ENCODE measurements at regions not wholly inside any gene's neighbourhood (a gene's known extent, or its start where the extent isn't known, plus 50 kb on each side); places are given as distances from the start of the nearest gene placed in this dataset.

GRCh38 chr1:218837051-218837450 is 336.6 kb upstream of the LYPLAL1 start:
- no peak overlapping the region for H3K27ac Mint-ChIP-seq
- no peak for TF ChIP-seq CTCF (IDR thresholded peaks at IDR 0.05)
- ATAC-seq (no peak), DNase-seq (no peak)
- POLR2A ChIA-PET = no interaction called here
- H3K36me3 Mint-ChIP-seq (ENCODE audit: low read depth) = no peaks in the 10 kb centered on the region
- H3K4me3 Mint-ChIP-seq = no peak overlapping the region
- no peaks in the 10 kb centered on the region for H3K27me3 Mint-ChIP-seq
- CTCF ChIA-PET = no interaction called here
- H3K4me1 Mint-ChIP-seq (ENCODE audit: low read depth) = no peaks in the 10 kb centered on the region
- peaks cover 1% of the 10 kb centered on the region for H3K9me3 Mint-ChIP-seq
- intact Hi-C loops (cut with micrococcal nuclease) = no loop called here

- CTCF ChIA-PET = no interaction called here
- POLR2A ChIA-PET = no interaction called here
- Mint-ChIP-seq H3K4me1 (ENCODE audit: low read depth) (no peaks in the 10 kb centered on the region), H3K27me3 (no peaks in the 10 kb centered on the region), H3K9me3 (peaks cover 6% of the 10 kb centered on the region), H3K27ac (no peak overlapping the region), H3K36me3 (ENCODE audit: low read depth) (no peaks in the 10 kb centered on the region), H3K4me3 (no peak overlapping the region)
- no peak for TF ChIP-seq CTCF (IDR thresholded peaks at IDR 0.05)
- ATAC-seq = no peak
- no peak for DNase-seq
- intact Hi-C loops (cut with micrococcal nuclease) = no loop called here
Measured at GRCh38 chr1:218845589-218845988, 328.1 kb upstream of the LYPLAL1 start.

- Mint-ChIP-seq H3K36me3 (ENCODE audit: low read depth) (no peaks in the 10 kb centered on the region), H3K27ac (no peak overlapping the region), H3K4me1 (ENCODE audit: low read depth) (no peaks in the 10 kb centered on the region), H3K9me3 (peaks cover 6% of the 10 kb centered on the region), H3K4me3 (no peak overlapping the region), H3K27me3 (no peaks in the 10 kb centered on the region)
- DNase-seq (no peak), ATAC-seq (no peak)
- TF ChIP-seq CTCF (IDR thresholded peaks at IDR 0.05) = no peak
- ChIA-PET CTCF (no interaction called here), POLR2A (no interaction called here)
- intact Hi-C loops (cut with micrococcal nuclease) = no loop called here
Measured at GRCh38 chr1:218846181-218846580, 327.5 kb upstream of the LYPLAL1 start.

DNA sequence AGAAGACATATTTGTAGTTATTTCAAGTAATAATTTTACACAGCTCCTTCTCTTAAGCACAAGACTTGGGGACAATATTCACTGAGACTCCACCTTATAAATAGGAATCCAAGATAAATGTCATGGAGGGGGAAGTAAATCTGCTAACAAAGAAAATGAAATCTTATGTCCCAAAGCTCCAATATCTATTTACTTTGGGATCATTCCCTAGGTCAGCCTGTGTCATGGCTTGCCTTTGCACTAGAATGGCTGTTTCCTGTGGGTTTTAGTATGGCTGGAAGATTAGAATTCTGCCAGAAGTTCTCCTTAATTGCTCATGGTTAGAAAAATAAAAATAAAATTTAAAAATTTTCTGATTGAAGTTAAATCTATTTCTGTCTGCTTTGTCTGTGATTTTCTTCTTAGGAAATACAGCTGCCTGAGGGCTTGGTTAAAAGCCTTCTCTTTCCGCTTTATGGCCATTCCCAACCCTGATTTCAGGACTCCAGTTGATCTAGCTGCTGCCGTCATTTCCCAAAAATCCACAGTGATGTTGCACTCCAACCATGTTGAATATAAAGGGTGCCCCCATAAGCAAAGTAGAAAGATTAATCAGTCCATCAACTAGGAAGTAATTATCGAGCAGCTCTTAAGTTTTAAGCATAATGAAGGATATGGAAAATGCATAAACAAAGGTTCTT is 326.4 kb upstream of the LYPLAL1 start:
- H3K27ac Mint-ChIP-seq = no peak overlapping the region
- H3K27me3 Mint-ChIP-seq = no peaks in the 10 kb centered on the region
- no peak for DNase-seq
- H3K4me1 Mint-ChIP-seq (ENCODE audit: low read depth) = no peaks in the 10 kb centered on the region
- ATAC-seq = no peak
- H3K36me3 Mint-ChIP-seq (ENCODE audit: low read depth) = no peaks in the 10 kb centered on the region
- peaks cover 4% of the 10 kb centered on the region for H3K9me3 Mint-ChIP-seq
- CTCF ChIA-PET = no interaction called here
- POLR2A ChIA-PET = no interaction called here
- H3K4me3 Mint-ChIP-seq = no peak overlapping the region
- no peak for TF ChIP-seq CTCF (IDR thresholded peaks at IDR 0.05)
- intact Hi-C loops (cut with micrococcal nuclease) = no loop called here

DNA sequence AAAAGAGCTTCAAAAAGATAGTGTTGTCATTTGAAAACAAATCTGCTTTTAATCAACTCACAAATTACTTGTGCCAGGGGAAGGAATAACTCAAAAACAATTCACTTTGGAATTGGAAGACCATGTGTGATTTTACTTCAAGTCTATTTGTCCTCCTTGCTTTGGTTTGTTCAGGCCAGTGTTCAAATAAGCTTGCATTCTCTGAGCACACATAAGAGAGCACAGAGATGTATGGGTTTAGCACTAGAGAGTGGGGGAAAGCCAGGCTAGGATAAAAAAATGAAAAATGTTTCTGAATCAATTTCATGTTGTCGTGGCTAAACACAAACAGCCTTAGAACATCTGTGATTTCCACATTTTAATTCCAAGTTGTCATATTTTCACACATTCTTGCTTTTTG is 325.7 kb upstream of the LYPLAL1 start:
- H3K4me3 Mint-ChIP-seq = no peak overlapping the region
- CTCF ChIA-PET = no interaction called here
- no peak for DNase-seq

More for the DNA sequence above, 325.7 kb upstream of the LYPLAL1 start:
- Mint-ChIP-seq H3K4me1 (ENCODE audit: low read depth) (no peaks in the 10 kb centered on the region), H3K27me3 (no peaks in the 10 kb centered on the region), H3K27ac (no peak overlapping the region), H3K36me3 (ENCODE audit: low read depth) (no peaks in the 10 kb centered on the region), H3K9me3 (peaks cover 4% of the 10 kb centered on the region)
- TF ChIP-seq CTCF (IDR thresholded peaks at IDR 0.05) = no peak
- intact Hi-C loops (cut with micrococcal nuclease) = no loop called here
- ATAC-seq = no peak
- POLR2A ChIA-PET = no interaction called here

All from activated CD8-positive, alpha-beta T cell treated with anti-CD3 and anti-CD28 coated beads for 36 hours (primary cell).